GM12872 (cell line): ENCODE measurements at regions not wholly inside any gene's neighbourhood (a gene's known extent, or its start where the extent isn't known, plus 50 kb on each side); places are given as distances from the start of the nearest gene placed in this dataset.

ENCODE experiments used
- TF ChIP-seq, protein P1 (sequence below): IDR thresholded peaks from 3 replicates; pipeline ENCODE4 v1.5.1; 2011; ENCODE audit warnings: low read depth, mild to moderate bottlenecking, low read length, moderate library complexity; ENCODE audit not compliant: insufficient read depth

DNA sequence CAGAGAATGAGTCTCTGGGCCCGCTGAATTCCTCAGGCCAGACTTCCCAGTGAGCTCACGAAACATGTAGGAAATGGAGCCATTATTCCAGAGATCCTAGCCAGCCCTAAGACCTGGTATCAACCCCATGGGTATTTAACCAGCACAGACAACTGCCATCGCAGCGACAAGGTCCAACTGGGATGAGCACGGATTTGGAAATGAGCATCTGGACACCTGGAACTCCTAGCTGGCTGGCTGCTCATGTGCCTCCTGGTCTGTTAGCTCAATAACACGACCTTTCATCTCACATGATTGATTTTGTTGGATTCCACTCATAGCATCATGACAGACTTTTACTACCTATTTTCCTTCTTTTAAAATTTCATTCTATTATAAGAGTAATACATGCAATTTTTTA, 51.0 kb downstream of the POU3F3 start:
- TF ChIP-seq, protein P1, sequence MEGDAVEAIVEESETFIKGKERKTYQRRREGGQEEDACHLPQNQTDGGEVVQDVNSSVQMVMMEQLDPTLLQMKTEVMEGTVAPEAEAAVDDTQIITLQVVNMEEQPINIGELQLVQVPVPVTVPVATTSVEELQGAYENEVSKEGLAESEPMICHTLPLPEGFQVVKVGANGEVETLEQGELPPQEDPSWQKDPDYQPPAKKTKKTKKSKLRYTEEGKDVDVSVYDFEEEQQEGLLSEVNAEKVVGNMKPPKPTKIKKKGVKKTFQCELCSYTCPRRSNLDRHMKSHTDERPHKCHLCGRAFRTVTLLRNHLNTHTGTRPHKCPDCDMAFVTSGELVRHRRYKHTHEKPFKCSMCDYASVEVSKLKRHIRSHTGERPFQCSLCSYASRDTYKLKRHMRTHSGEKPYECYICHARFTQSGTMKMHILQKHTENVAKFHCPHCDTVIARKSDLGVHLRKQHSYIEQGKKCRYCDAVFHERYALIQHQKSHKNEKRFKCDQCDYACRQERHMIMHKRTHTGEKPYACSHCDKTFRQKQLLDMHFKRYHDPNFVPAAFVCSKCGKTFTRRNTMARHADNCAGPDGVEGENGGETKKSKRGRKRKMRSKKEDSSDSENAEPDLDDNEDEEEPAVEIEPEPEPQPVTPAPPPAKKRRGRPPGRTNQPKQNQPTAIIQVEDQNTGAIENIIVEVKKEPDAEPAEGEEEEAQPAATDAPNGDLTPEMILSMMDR: no peak

- TF ChIP-seq, protein P1: no peak
Measured at GRCh38 chr2:104909317-104909716, 55.4 kb downstream of the POU3F3 start.

DNA sequence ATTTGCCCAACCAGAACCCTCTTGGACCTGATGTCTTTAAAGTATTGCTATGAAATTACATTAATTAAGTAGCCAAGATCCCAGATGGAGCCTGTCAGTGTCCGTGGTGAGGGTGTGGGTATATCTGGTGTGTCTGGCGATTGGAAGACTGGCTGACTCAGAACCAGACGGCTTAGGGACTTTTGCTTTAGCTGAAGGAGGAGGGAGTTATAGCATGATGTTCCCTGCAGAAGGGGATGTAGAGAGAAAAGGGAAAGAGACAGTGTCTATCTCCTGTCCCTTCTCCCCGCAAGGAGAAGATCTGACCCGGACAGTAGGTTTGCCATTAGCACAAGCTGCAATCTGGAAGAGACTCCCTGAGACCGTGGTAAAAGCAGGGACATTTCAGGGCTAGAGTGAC, 60.6 kb downstream of the POU3F3 start:
- TF ChIP-seq, protein P1: no peak

DNA sequence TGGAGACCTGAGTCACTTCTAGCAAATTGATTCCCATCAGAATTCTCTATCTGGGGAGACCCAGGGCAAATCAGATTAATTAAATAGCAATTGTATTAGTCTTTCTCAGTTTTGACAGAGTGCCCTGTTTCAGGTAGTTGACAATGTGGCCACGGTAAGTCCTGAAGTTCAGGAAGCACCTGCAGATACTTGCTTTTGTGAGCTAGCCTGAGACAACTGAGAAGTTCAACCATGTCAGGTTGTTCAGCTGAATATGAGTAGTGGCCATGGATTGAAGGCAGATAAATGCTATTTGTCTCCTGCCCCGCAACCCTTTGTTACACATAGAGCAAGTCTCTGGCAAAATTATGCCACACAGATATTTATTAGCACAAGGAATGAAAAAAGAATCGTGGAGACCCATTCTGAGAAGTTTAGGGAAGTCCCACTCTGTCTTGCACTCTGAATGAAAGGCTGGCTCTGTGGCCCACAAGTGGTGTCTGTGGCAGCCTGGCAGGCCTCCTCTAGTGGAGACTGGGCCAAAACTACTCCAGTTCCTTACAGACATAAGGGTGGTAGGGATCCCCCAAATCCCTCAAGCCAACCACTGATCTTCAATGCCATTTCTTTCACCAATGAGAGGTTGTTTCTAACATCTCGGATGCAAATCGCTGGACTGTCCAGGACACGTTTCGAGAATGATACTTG, 61.3 kb downstream of the POU3F3 start:
- TF ChIP-seq, protein P1: no peak

DNA sequence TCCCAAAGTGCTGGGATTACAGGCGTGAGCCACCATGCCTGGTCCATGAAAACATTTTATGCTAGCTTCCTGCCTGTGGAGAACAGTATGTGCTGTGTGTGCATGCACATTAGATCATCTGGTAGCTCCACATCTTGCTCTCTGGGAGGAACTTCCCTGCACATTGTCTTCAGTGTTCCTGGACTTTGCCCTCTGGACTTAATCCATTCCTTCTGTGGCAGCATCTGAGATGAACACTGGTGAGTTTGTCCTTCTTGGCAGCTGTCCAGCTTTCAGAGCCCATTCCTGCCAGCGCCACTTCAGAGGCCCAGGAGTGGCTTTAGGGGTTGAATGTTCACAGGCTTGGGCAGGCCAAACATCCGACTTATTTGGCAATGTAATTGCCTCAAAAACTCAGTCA, 65.2 kb downstream of the POU3F3 start:
- TF ChIP-seq, protein P1: no peak

DNA sequence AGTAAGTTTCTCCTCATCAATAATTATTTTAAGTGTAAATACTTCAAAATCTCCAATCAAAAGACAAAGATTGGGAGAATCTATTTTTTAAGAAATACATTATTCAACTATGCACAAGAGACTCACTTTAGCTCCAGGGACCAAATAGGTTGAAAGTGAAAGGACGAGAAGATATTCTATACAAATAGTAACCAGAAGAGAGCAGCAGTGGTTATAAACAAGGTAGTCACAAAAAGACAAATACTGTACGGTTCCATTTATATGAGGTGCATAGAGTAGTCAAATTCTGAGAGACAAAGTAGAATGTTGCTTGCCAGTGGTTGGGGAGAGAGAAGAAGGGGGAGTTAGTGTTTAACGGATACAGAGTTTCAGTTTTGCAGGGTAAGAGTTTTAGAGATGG, 69.8 kb downstream of the POU3F3 start:
- TF ChIP-seq, protein P1: no peak

DNA sequence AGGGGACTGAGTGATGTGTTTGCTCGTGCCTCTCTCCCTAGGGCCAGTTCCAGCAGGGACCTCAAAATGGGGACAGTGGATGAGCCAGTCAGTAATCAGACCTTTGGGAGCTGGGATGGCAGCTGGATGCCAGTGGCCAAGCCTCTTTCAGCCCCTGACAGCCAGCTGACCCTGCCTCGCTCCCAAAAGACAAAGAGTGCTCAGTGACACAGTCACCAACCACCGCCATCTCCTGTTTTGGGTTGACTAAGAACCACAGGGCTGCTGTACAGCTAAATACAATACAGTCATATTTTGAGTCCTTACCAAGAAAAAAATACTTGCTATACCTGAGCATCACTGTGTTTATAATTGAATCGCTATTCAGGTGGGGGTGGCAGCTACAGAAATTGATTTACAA, 75.7 kb downstream of the POU3F3 start:
- TF ChIP-seq, protein P1: no peak

- TF ChIP-seq, protein P1: no peak
Measured at GRCh38 chr2:104930732-104931131, 76.8 kb downstream of the POU3F3 start.
